LNCaP clone FGC (cell line): ENCODE measurements at regions not wholly inside any gene's neighbourhood (a gene's known extent, or its start where the extent isn't known, plus 50 kb on each side); places are given as distances from the start of the nearest gene placed in this dataset.

Source experiments
- DNase-seq: peaks from one replicate; pipeline ENCODE4 v3.0.0-alpha.2; 2011; ENCODE audit warnings: low read depth
- H3K4me3 ChIP-seq: 2 replicates; pipeline ENCODE4 v1.5.1; 2011; ENCODE audit warnings: mild to moderate bottlenecking, low read depth, low read length, control low read depth
- CTCF ChIP-seq: IDR thresholded peaks from 2 replicates; pipeline ENCODE4 v1.5.1; 2012; ENCODE audit warnings: mild to moderate bottlenecking; ENCODE audit not compliant: control insufficient read depth, insufficient read depth; ENCODE audit errors: extremely low read depth

DNA sequence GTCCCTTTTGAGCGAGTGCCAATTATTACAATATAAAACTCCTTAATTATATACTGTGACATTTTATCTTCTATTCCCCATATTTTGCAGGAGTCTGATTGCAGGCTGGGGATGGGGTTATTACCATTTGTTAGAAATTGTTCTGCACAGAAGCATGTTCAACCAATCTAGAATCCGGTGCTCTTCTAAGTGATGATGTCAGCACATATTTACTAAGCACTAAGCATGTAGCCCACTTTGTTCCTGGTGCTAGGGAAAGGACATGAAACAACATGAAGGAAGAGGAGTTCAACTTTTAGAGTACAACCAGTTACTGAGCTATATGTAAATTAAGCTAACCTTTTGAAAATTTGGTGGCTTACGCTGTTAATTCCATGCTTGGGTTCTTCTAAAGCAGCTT lies 52.8 kb upstream of the IL1RAPL2 start:
- no peak for TF ChIP-seq CTCF
- no peak overlapping the region for H3K4me3 ChIP-seq
- no peak for DNase-seq

DNA sequence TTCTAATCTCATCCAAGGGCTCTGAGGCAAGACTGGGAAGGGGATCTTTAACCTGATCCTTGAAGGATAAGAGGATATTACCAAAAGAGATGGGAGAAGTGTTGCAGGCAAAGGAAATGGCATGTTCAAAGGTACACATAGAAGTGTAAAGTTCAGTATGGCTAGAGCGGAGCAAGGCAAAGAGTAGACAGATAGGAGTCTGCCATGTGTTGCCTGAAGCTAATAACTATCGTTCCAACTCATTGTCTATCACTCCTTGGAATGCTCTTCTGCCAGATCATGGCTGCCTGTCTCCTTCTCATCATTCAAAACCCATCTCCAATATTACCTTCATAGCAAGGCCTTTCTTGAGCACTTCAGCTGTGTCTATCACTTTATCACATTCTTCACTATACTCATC lies 55.2 kb upstream of the IL1RAPL2 start:
- TF ChIP-seq CTCF: no peak
- no peak for DNase-seq
- no peak overlapping the region for H3K4me3 ChIP-seq

GRCh38 chrX:104502460-104502859 lies 63.5 kb upstream of the IL1RAPL2 start:
- no peak for DNase-seq
- no peak for TF ChIP-seq CTCF
- no peak overlapping the region for H3K4me3 ChIP-seq

DNA sequence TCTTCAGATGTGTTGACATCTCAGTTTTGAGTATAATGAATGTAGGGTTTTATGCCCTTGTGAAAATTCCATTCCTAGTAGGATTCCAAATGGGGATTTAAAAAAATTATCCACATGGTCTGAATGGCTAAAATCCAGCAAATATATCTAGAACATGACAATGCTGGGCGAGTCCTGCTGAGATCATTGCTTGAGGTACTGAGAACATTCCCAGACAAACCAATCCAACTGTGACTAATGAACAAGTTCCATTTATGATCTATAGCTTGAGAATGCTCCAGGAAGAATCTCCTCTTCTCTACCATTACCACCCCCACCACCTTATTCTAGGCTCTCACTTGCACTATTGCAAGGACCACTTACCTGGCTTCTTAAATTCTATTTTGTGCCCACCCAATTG lies 77.2 kb upstream of the IL1RAPL2 start:
- TF ChIP-seq CTCF: no peak
- DNase-seq: no peak
- H3K4me3 ChIP-seq: no peak overlapping the region

GRCh38 chrX:104486691-104487090 lies 79.3 kb upstream of the IL1RAPL2 start:
- no peak overlapping the region for H3K4me3 ChIP-seq
- no peak for TF ChIP-seq CTCF
- DNase-seq: no peak

GRCh38 chrX:104482757-104483156 lies 83.2 kb upstream of the IL1RAPL2 start:
- DNase-seq: no peak
- no peak overlapping the region for H3K4me3 ChIP-seq
- TF ChIP-seq CTCF: 0 out of 2 replicates have a peak, but pooled peaks have one; percentile 22

GRCh38 chrX:104469771-104470170 lies 96.2 kb upstream of the IL1RAPL2 start:
- DNase-seq: no peak
- TF ChIP-seq CTCF: no peak

More at GRCh38 chrX:104469771-104470170, 96.2 kb upstream of the IL1RAPL2 start:
- no peak overlapping the region for H3K4me3 ChIP-seq
